ENCODE measurements at regions not wholly inside any gene's neighbourhood (a gene's known extent, or its start where the extent isn't known, plus 50 kb on each side); places are given as distances from the start of the nearest gene placed in this dataset.

DNA sequence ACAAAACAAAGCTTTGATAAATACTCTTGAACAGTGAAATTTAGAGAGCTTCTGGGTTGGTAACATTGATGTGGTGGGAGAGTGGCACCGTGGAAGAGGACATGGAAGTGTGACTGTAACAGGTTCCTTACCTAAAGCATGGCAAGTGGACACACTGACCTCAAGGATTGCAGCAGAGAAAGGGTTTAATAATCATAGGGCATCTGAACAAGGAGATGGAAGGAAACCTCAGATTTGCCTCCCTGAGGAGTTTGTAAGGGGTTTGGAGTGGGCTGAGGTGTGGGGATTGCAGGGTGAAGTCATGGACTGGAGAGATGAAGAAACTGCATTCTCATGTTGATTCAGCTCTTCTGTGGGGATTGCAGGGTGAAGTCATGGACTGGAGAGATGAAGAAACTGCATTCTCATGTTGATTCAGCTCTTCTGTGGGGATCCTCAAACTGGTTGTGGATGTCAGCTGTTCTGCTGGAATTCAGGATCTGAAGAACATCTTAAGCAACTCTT, 83.8 kb upstream of the TLK1 start:
- peak overlapping the region; percentile 57 for H3K27ac ChIP-seq (ENCODE audit: low read depth, low read length)

DNA sequence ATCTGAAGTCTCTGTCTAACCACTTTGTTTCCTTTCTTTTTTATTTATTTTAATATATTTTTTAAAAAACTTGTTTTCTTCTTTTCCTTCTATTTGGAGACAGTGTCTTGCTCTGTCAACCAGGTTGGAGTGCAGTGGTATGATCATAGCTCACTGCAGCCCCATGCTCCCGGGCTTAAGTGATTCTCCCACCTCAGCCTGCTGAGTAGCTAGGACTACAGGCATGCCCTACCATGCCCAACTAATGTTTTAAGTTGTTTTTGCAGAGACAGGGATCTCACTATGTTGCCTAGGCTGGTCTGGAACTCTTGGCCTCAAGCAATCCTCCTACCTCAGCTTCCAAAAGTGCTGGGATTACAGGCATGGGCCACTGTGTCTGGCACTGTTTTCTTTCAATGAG, 81.1 kb upstream of the TLK1 start:
- no peaks in the 10 kb centered on the region for H3K79me2 ChIP-seq (ENCODE audit: control insufficient read depth, insufficient read depth, low read length, unreplicated experiment)
- no peaks in the 10 kb centered on the region for H3K36me3 ChIP-seq (ENCODE audit: insufficient read depth, low read length)
- no peak overlapping the region for H2AFZ ChIP-seq (ENCODE audit: low read length, unreplicated experiment)
- H3K27me3 ChIP-seq (ENCODE audit: insufficient read depth, low read length): no peaks in the 10 kb centered on the region
- no peak overlapping the region for H3K27ac ChIP-seq (ENCODE audit: low read depth, low read length)
- no peak overlapping the region for H3K4me3 ChIP-seq (ENCODE audit: low read depth, low read length)
- H3K4me1 ChIP-seq (ENCODE audit: control insufficient read depth, insufficient read depth, low read length, unreplicated experiment): no peaks in the 10 kb centered on the region

More for the DNA sequence above, 83.8 kb upstream of the TLK1 start:
- Histone ChIP-seq H3K4me1 (ENCODE audit: control insufficient read depth, insufficient read depth, low read length, unreplicated experiment) (no peaks in the 10 kb centered on the region), H3K79me2 (ENCODE audit: control insufficient read depth, insufficient read depth, low read length, unreplicated experiment) (no peaks in the 10 kb centered on the region), H3K27me3 (ENCODE audit: insufficient read depth, low read length) (no peaks in the 10 kb centered on the region), H3K36me3 (ENCODE audit: insufficient read depth, low read length) (no peaks in the 10 kb centered on the region), H3K4me3 (ENCODE audit: low read depth, low read length) (no peak overlapping the region), H2AFZ (ENCODE audit: low read length, unreplicated experiment) (peak overlapping the region; percentile 8)

DNA sequence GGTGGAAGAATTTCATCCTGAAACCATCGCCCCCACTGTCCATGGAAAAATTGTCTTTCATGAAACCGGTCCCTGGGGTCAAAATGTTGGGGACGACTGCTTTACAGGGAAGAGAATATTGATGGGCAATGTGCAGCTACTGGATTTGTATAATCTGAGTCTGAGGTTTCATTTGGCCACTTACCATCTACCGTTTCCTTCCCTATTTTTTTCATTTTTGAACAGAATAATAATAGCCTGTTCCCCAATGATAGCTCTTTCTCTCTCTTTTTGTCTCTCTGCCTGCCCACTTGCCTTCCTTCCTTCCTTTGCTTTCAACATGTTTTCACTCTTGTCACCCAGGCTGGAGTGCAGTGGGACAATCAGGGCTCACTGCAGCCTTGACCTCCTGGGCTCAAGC, 78.3 kb upstream of the TLK1 start:
- Histone ChIP-seq H3K27ac (ENCODE audit: low read depth, low read length) (no peak overlapping the region), H3K4me1 (ENCODE audit: control insufficient read depth, insufficient read depth, low read length, unreplicated experiment) (no peaks in the 10 kb centered on the region), H3K4me3 (ENCODE audit: low read depth, low read length) (no peak overlapping the region), H3K36me3 (ENCODE audit: insufficient read depth, low read length) (no peaks in the 10 kb centered on the region), H3K79me2 (ENCODE audit: control insufficient read depth, insufficient read depth, low read length, unreplicated experiment) (no peaks in the 10 kb centered on the region), H3K27me3 (ENCODE audit: insufficient read depth, low read length) (no peaks in the 10 kb centered on the region), H2AFZ (ENCODE audit: low read length, unreplicated experiment) (no peak overlapping the region)

DNA sequence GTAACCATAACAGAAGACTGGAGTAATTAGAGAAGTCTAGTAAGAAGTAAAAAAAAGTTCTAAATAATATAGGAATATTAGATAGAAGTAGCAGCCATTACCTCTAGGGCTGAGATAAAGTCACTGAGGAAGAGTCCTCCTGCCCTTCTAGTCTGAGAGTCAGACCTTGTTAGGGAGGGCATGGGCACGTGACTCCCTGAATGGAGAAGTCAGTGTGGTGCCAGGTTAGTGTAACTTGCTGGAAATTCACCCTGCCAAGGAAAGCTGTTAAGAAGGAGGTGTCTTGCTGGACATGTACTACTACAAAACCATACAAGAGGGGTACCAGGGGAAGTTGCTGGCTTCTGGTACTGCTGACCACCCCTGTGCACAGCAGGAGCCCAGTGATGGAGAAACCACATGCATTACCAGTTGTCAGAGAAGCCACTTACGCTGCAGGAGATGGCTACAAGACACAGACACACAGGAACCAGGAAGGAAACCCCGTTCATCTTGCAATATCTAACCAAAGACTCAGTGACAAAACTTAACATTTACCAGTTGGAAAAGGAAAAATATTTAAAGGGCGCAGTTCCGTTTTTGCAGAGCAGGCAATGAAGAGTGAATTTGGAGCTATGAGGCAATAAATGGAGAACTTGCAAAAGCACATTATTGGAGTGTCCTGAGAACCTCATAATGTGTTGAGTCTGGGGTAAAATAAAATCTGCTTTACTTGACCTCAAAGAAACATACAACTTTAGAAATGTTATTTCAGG, 77.2 kb upstream of the TLK1 start:
- Histone ChIP-seq H2AFZ (ENCODE audit: low read length, unreplicated experiment) (no peak overlapping the region), H3K79me2 (ENCODE audit: control insufficient read depth, insufficient read depth, low read length, unreplicated experiment) (no peaks in the 10 kb centered on the region), H3K4me1 (ENCODE audit: control insufficient read depth, insufficient read depth, low read length, unreplicated experiment) (no peaks in the 10 kb centered on the region), H3K27ac (ENCODE audit: low read depth, low read length) (no peak overlapping the region), H3K27me3 (ENCODE audit: insufficient read depth, low read length) (no peaks in the 10 kb centered on the region), H3K36me3 (ENCODE audit: insufficient read depth, low read length) (no peaks in the 10 kb centered on the region), H3K4me3 (ENCODE audit: low read depth, low read length) (no peak overlapping the region)

DNA sequence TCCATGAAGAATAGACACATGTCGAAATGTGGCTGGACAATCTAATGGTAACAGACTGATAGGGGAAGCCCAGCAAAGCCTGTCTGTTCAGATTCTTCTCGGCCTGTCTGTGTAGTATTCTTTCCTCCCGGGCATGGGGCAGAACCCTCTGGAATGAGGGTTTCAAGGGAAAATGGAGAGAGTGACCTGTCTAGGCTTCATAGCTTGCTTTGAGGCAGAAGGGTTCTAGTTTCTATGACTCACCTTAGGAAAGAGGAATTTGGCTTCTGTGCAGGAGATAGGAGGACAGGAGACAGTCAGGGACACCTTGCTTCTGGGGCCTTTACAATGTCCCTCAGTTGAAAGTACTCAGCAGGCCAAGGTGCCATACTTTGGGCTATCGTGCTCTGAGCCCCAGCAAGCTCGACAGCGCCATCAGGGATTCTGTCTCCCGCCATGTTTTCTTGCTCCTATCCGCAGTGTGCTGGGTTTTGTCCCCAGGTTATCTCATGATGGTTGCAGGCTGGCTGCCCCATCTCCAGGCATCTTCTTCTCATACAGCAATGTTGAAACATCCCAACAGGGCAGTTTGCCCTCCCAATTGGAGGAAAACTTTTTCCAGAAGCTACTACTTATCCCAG, 74.7 kb upstream of the TLK1 start:
- Histone ChIP-seq H3K79me2 (ENCODE audit: control insufficient read depth, insufficient read depth, low read length, unreplicated experiment) (no peaks in the 10 kb centered on the region), H3K27ac (ENCODE audit: low read depth, low read length) (no peak overlapping the region), H3K4me3 (ENCODE audit: low read depth, low read length) (no peak overlapping the region), H3K36me3 (ENCODE audit: insufficient read depth, low read length) (no peaks in the 10 kb centered on the region), H3K4me1 (ENCODE audit: control insufficient read depth, insufficient read depth, low read length, unreplicated experiment) (no peaks in the 10 kb centered on the region), H2AFZ (ENCODE audit: low read length, unreplicated experiment) (no peak overlapping the region), H3K27me3 (ENCODE audit: insufficient read depth, low read length) (no peaks in the 10 kb centered on the region)

DNA sequence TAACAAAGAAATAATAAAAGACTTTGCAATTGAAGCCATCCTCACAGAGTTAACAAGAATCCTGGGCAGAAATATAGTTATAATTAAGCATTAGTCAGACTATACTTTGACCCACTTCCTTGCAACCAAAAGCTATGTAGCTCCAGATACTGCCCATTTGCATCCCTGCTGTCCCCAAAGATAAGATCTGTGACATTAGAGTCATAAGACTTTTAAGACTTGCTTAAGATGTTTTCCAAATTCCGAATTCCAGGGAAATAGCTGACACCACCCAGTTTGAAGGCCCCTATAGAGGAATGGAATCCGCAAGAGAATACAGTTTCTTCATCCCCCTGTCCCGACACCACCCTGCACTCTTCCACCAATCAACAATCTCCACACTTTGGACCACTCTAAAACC, 69.5 kb upstream of the TLK1 start:
- H3K36me3 ChIP-seq (ENCODE audit: insufficient read depth, low read length): no peaks in the 10 kb centered on the region
- H2AFZ ChIP-seq (ENCODE audit: low read length, unreplicated experiment): no peak overlapping the region
- H3K27ac ChIP-seq (ENCODE audit: low read depth, low read length): no peak overlapping the region
- H3K4me3 ChIP-seq (ENCODE audit: low read depth, low read length): no peak overlapping the region
- no peaks in the 10 kb centered on the region for H3K79me2 ChIP-seq (ENCODE audit: control insufficient read depth, insufficient read depth, low read length, unreplicated experiment)
- H3K4me1 ChIP-seq (ENCODE audit: control insufficient read depth, insufficient read depth, low read length, unreplicated experiment): peaks cover 10% of the 10 kb centered on the region
- H3K27me3 ChIP-seq (ENCODE audit: insufficient read depth, low read length): no peaks in the 10 kb centered on the region

DNA sequence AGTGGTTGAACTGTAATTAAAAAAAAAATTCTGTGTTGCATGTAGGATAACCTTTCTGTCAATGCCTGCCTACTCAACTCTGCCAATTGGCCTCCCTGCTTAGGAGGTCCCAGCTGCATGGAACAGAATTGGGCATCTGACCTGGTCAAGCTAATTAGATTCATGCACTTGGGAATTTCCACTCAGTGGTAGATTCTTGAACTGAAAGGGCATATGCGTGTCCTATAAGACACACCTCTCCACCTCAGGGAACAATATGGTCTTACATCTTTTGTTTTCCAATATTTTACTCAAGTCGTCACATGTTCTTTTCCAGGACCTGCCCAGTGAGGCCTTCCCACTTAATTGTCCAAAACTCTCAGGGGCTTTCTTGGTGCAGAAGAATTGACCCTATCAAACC, 68.1 kb upstream of the TLK1 start:
- Histone ChIP-seq H3K4me3 (ENCODE audit: low read depth, low read length) (no peak overlapping the region), H3K27me3 (ENCODE audit: insufficient read depth, low read length) (no peaks in the 10 kb centered on the region), H2AFZ (ENCODE audit: low read length, unreplicated experiment) (no peak overlapping the region), H3K36me3 (ENCODE audit: insufficient read depth, low read length) (no peaks in the 10 kb centered on the region), H3K27ac (ENCODE audit: low read depth, low read length) (no peak overlapping the region), H3K79me2 (ENCODE audit: control insufficient read depth, insufficient read depth, low read length, unreplicated experiment) (no peaks in the 10 kb centered on the region), H3K4me1 (ENCODE audit: control insufficient read depth, insufficient read depth, low read length, unreplicated experiment) (peaks cover 17% of the 10 kb centered on the region)

DNA sequence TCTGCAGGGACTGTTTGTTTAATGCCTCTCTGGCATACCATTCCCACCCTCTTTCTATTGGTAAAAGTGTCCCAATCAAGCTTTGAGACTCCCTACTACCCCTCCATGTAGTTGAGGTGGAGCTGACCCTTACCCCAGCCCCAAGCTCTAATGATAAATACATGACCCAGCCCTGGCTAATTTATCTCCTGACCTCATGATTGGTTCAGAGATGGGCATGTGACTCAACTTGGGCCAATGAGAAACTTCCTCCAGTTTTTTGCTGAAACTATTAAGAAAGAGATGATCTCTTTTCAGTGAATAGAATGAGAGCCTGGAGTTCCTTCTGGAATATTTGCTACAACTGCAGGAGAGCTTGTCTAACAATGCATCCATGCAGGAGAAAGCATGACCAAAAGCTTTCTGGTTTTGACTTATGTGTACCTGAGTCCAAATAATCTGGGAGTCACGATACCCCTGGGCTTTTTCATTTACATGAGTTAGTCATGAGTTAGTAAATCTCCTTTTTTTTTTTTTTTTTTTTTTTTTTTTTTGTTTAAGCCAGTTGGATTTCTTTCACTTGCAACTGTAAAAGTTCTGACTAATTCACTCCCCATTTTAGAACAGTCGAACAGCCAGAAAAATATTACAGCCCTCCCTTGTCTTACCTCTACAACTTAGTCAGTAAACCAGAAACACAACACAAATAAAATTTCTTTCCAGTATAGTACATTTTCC, 66.5 kb upstream of the TLK1 start:
- Histone ChIP-seq H2AFZ (ENCODE audit: low read length, unreplicated experiment) (no peak overlapping the region), H3K27ac (ENCODE audit: low read depth, low read length) (no peak overlapping the region), H3K36me3 (ENCODE audit: insufficient read depth, low read length) (no peaks in the 10 kb centered on the region), H3K27me3 (ENCODE audit: insufficient read depth, low read length) (no peaks in the 10 kb centered on the region), H3K4me1 (ENCODE audit: control insufficient read depth, insufficient read depth, low read length, unreplicated experiment) (peaks cover 17% of the 10 kb centered on the region), H3K79me2 (ENCODE audit: control insufficient read depth, insufficient read depth, low read length, unreplicated experiment) (no peaks in the 10 kb centered on the region), H3K4me3 (ENCODE audit: low read depth, low read length) (no peak overlapping the region)

DNA sequence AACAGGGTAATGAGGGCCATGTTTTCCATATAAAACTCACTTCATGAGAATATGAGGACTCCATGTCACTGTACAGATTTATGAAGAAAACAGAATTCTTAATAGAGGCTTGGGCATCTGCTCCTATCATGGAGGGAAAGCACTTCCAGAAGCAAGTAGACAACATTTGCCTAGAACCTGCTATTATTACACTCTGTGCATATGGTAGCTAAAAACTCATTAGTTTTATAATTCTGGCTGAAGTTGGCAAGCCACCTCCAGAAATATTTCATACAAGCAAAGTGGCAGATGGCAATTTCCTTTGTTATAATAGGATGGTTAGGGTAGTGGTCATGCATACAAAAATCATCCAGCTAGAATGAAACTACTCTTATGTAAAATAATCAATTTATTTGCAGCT, 65.8 kb upstream of the TLK1 start:
- peaks cover 17% of the 10 kb centered on the region for H3K4me1 ChIP-seq (ENCODE audit: control insufficient read depth, insufficient read depth, low read length, unreplicated experiment)
- H3K4me3 ChIP-seq (ENCODE audit: low read depth, low read length): no peak overlapping the region
- H3K27me3 ChIP-seq (ENCODE audit: insufficient read depth, low read length): no peaks in the 10 kb centered on the region
- no peak overlapping the region for H2AFZ ChIP-seq (ENCODE audit: low read length, unreplicated experiment)
- no peaks in the 10 kb centered on the region for H3K36me3 ChIP-seq (ENCODE audit: insufficient read depth, low read length)
- H3K79me2 ChIP-seq (ENCODE audit: control insufficient read depth, insufficient read depth, low read length, unreplicated experiment): no peaks in the 10 kb centered on the region
- H3K27ac ChIP-seq (ENCODE audit: low read depth, low read length): no peak overlapping the region

DNA sequence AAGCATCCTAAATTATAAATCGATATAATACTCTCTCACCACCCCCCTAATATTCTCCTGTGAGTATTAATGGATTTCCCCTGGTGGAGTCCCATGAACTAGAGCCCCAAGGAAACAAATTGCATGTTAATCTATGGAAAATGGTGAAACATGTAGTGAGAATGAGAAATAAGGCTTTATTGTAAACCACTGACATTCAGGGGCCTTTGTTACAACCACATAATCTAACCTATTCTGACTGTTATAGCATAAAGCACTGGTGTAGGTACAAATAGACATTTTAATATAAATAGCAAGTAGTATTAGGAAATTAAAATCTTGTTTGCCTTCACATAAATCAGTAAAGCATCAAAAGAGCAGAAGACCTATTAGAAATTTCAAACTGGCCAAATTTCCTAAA, 65.3 kb upstream of the TLK1 start:
- peaks cover 17% of the 10 kb centered on the region for H3K4me1 ChIP-seq (ENCODE audit: control insufficient read depth, insufficient read depth, low read length, unreplicated experiment)
- H3K79me2 ChIP-seq (ENCODE audit: control insufficient read depth, insufficient read depth, low read length, unreplicated experiment): no peaks in the 10 kb centered on the region
- H3K27me3 ChIP-seq (ENCODE audit: insufficient read depth, low read length): no peaks in the 10 kb centered on the region
- H3K4me3 ChIP-seq (ENCODE audit: low read depth, low read length): no peak overlapping the region
- no peak overlapping the region for H3K27ac ChIP-seq (ENCODE audit: low read depth, low read length)
- H3K36me3 ChIP-seq (ENCODE audit: insufficient read depth, low read length): no peaks in the 10 kb centered on the region
- no peak overlapping the region for H2AFZ ChIP-seq (ENCODE audit: low read length, unreplicated experiment)
